Activated CD8-positive, alpha-beta memory T cell treated with anti-CD3 and anti-CD28 coated beads for 1 hour (primary cell): ENCODE measurements at regions not wholly inside any gene's neighbourhood (a gene's known extent, or its start where the extent isn't known, plus 50 kb on each side); places are given as distances from the start of the nearest gene placed in this dataset.
"Not testable (repeated sequence)": the region's sequence is repeated elsewhere in the genome, so short reads cannot be mapped to it uniquely, and the experiment has no call there.

Experiments
- DNase-seq, 2 donors: peaks; one replicate each; pipeline ENCODE4 v3.0.0-alpha.2; 2020; ENCODE audit warnings: low read depth in 1 of 2; ENCODE audit errors: extremely low read depth in 1 of 2

- no peak for DNase-seq
Observed at GRCh38 chr6:110558575-110558974, 82.2 kb upstream of the SLC22A16 start.

- no peak for DNase-seq
Observed at GRCh38 chr6:110557199-110557598, 80.8 kb upstream of the SLC22A16 start.

- DNase-seq: no peak
Observed at GRCh38 chr6:110556317-110557110, 80.1 kb upstream of the SLC22A16 start.

GRCh38 chr6:110554966-110555460 is 78.6 kb upstream of the SLC22A16 start:
- no peak for DNase-seq

- DNase-seq: no peak
Observed at GRCh38 chr6:110554441-110554840, 78.0 kb upstream of the SLC22A16 start.

GRCh38 chr6:110552901-110553641 is 76.7 kb upstream of the SLC22A16 start:
- no peak for DNase-seq

GRCh38 chr6:110552076-110552475 is 75.7 kb upstream of the SLC22A16 start:
- DNase-seq: no peak

GRCh38 chr6:110551088-110551487 is 74.7 kb upstream of the SLC22A16 start:
- no peak for DNase-seq

- DNase-seq: no peak
Observed at GRCh38 chr6:110550353-110550752, 73.9 kb upstream of the SLC22A16 start.

GRCh38 chr6:110549277-110549676 is 72.9 kb upstream of the SLC22A16 start:
- DNase-seq: no peak

GRCh38 chr6:110548110-110548847 is 71.9 kb upstream of the SLC22A16 start:
- no peak for DNase-seq

GRCh38 chr6:110547266-110547964 is 71.0 kb upstream of the SLC22A16 start:
- no peak for DNase-seq

- no peak for DNase-seq
Observed at GRCh38 chr6:110545081-110545872, 68.9 kb upstream of the SLC22A16 start.

- DNase-seq: no peak
Observed at GRCh38 chr6:110544472-110544871, 68.1 kb upstream of the SLC22A16 start.

- DNase-seq: no peak
Observed at GRCh38 chr6:110543106-110543505, 66.7 kb upstream of the SLC22A16 start.

GRCh38 chr6:110542311-110543024 is 66.1 kb upstream of the SLC22A16 start:
- no peak for DNase-seq

- DNase-seq: no peak
Observed at GRCh38 chr6:110541701-110542309, 65.4 kb upstream of the SLC22A16 start.

GRCh38 chr6:110539277-110540019 is 63.0 kb upstream of the SLC22A16 start:
- not testable (repeated sequence) for DNase-seq
